Medulla oblongata (tissue), 1 donor: ENCODE measurements at regions not wholly inside any gene's neighbourhood (a gene's known extent, or its start where the extent isn't known, plus 50 kb on each side); places are given as distances from the start of the nearest gene placed in this dataset.
"Not testable (repeated sequence)": the region's sequence is repeated elsewhere in the genome, so short reads cannot be mapped to it uniquely, and the experiment has no call there.

Experiments used
- DNase-seq: peaks from one replicate; pipeline ENCODE4 v3.0.0-alpha.2; 2015; ENCODE audit errors: extremely low spot score

- DNase-seq = not testable (repeated sequence)
These were observed 5194.2 kb upstream of the TPTE start for GRCh38 chr21:5327220-5327619.

- DNase-seq = not testable (repeated sequence)
These were observed 5192.0 kb upstream of the TPTE start for GRCh38 chr21:5329311-5329939.

GRCh38 chr21:5357839-5358238 is 5163.5 kb upstream of the TPTE start:
- DNase-seq = peak; percentile 2
